GM12801 (cell line): ENCODE measurements at regions not wholly inside any gene's neighbourhood (a gene's known extent, or its start where the extent isn't known, plus 50 kb on each side); places are given as distances from the start of the nearest gene placed in this dataset.

Experiments
- CTCF ChIP-seq: IDR thresholded peaks from one replicate; pipeline ENCODE4 v1.5.1; 2011; ENCODE audit warnings: control low read depth; ENCODE audit not compliant: insufficient read length; ENCODE audit errors: extremely low read depth

GRCh38 chr13:107851670-107852069, 363.7 kb downstream of the LIG4 start:
- no peak for TF ChIP-seq CTCF

GRCh38 chr13:107847406-107847805, 367.9 kb downstream of the LIG4 start:
- no peak for TF ChIP-seq CTCF

GRCh38 chr13:107846642-107847041, 368.7 kb downstream of the LIG4 start:
- TF ChIP-seq CTCF = no peak

GRCh38 chr13:107845911-107846310, 369.4 kb downstream of the LIG4 start:
- no peak for TF ChIP-seq CTCF

GRCh38 chr13:107843681-107844080, 371.7 kb downstream of the LIG4 start:
- TF ChIP-seq CTCF = no peak

GRCh38 chr13:107843281-107843680, 372.1 kb downstream of the LIG4 start:
- no peak for TF ChIP-seq CTCF

- TF ChIP-seq CTCF = no peak
Measured at GRCh38 chr13:107842562-107843180, 372.7 kb downstream of the LIG4 start.
